ENCODE measurements at regions not wholly inside any gene's neighbourhood (a gene's known extent, or its start where the extent isn't known, plus 50 kb on each side); places are given as distances from the start of the nearest gene placed in this dataset.

DNA sequence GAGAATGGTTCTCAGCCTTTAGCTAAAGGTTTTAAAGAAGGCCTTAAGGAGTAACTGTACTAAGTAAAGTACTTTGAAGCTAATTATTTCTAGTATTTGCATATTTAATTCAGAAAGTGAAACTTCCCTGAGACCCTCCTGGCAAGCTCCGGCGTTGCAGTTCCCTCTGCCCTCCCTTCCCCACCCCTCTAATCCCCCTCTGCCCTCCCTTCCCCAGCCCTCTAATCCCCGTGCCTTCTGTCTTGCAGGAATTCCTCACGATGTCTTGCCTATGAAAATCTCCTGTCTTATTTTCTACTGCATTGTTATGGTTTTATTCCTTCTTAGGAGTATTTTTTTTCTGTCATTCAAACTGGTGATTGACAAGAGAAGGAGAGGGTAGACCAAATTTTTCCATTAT lies 236.9 kb downstream of the COL4A1 start:
- TF ChIP-seq JUN (IDR thresholded peaks at IDR 0.05; ENCODE audit: low read depth, low read length) (no peak), CTCF (IDR thresholded peaks at IDR 0.05; ENCODE audit: control extremely low read depth in 1 of 3, insufficient read depth in 1 of 3, low read depth in 1 of 3, low read length in 3 of 3) (no peak), SIX5 (IDR thresholded peaks at IDR 0.05; ENCODE audit: low read depth, low read length) (no peak), JUND (IDR thresholded peaks at IDR 0.05; ENCODE audit: low read length) (no peak), RAD21 (IDR thresholded peaks at IDR 0.05 in 1 of 2, conservative IDR thresholded peaks at IDR 0.05 in 1 of 2; ENCODE audit: low read depth in 2 of 2, low read length in 2 of 2) (no peak), ATF3 (IDR thresholded peaks at IDR 0.05; ENCODE audit: insufficient read depth, low read depth, low read length) (no peak), CHD2 (IDR thresholded peaks at IDR 0.05; ENCODE audit: low read length) (no peak), SIRT6 (IDR thresholded peaks at IDR 0.05; ENCODE audit: low read length) (no peak), POLR2AphosphoS5 (IDR thresholded peaks at IDR 0.05; ENCODE audit: low read depth, low read length) (no peak), POLR2A (IDR thresholded peaks at IDR 0.05; ENCODE audit: control extremely low read depth in 1 of 2, low read depth in 2 of 2, low read length in 2 of 2) (no peak)

Data from H1 (cell line).